ENCODE measurements at regions not wholly inside any gene's neighbourhood (a gene's known extent, or its start where the extent isn't known, plus 50 kb on each side); places are given as distances from the start of the nearest gene placed in this dataset.

DNA sequence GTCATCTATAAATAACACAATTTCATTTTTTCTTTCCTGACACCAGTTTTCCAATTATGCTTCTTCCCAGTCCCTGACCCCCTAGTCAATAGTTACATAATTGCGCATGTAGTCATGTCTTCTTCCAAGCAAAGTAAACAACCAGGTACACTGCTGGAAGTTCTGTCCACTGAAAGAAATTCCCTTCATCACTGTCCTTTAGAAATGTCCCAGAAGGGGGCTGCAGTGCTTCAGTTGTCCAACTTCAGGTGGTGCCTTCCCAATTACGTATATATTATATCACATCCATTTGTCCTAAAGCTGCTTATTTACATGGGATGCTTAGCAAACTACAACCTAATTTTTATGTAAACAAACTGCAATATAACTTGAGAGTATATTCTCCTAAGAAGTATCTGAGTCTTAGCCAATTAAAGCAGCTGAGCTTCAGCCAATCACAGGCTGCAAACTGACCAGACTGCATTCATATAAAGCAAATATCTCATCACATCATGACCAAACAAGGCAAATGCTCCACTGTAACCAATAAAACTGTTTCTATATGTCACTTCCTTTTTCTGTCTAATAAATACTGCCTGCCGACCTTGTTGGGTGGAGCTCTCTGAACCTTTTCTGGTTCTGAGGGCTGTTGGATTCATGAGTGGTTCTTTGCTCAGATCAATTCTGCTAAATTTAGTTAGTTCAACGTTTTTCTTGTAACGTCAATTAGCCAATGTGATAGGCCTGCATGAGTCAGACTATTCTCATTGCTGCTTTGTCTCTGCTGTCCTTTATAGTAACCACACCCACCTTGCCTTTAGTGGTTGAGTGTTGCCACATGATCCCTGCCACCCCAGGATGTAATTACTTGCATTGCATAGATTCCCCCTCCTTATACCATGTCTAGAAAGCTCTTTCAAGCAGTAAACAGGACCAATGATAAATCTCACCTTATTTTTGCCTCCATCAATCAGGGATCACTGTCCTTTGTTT is 239.3 kb downstream of the ALG10B start:
- Histone ChIP-seq H3K27me3 (ENCODE audit: insufficient read depth, low read depth) (no peaks in the 10 kb centered on the region), H2AFZ (peak overlapping the region; percentile 65), H4K20me1 (ENCODE audit: insufficient read depth) (no peaks in the 10 kb centered on the region), H3K36me3 (ENCODE audit: low read depth) (no peaks in the 10 kb centered on the region), H3K79me2 (ENCODE audit: low read depth) (no peaks in the 10 kb centered on the region), H3K9me2 (ENCODE audit: insufficient read depth) (no peaks in the 10 kb centered on the region), H3F3A (ENCODE audit: insufficient read depth, low read depth) (no peaks in the 10 kb centered on the region), H3K9me3 (ENCODE audit: insufficient read depth, low read depth) (no peaks in the 10 kb centered on the region), H3K4me1 (replicated peaks; ENCODE audit: insufficient read depth) (no peaks in the 10 kb centered on the region), H3K27ac (no peak overlapping the region), H3K4me3 (no peak overlapping the region), H3K4me2 (0 out of 2 replicates have a peak overlapping the region, but pooled peaks have one; percentile 18)
- no TSS peak for BruUV-seq (replicated peaks)
- ChIA-PET POLR2A (ENCODE audit: unreplicated experiment) (no interaction called here), CTCF (no interaction called here)
- intact Hi-C loops (cut with micrococcal nuclease; ENCODE audit: unreplicated experiment): no loop called here
- TF ChIP-seq, protein P1, sequence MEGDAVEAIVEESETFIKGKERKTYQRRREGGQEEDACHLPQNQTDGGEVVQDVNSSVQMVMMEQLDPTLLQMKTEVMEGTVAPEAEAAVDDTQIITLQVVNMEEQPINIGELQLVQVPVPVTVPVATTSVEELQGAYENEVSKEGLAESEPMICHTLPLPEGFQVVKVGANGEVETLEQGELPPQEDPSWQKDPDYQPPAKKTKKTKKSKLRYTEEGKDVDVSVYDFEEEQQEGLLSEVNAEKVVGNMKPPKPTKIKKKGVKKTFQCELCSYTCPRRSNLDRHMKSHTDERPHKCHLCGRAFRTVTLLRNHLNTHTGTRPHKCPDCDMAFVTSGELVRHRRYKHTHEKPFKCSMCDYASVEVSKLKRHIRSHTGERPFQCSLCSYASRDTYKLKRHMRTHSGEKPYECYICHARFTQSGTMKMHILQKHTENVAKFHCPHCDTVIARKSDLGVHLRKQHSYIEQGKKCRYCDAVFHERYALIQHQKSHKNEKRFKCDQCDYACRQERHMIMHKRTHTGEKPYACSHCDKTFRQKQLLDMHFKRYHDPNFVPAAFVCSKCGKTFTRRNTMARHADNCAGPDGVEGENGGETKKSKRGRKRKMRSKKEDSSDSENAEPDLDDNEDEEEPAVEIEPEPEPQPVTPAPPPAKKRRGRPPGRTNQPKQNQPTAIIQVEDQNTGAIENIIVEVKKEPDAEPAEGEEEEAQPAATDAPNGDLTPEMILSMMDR (conservative IDR thresholded peaks at IDR 0.05): no peak
- TF ChIP-seq EZH2 (IDR thresholded peaks at IDR 0.05; ENCODE audit: low read depth): no peak
- DNase-seq: no peak

DNA sequence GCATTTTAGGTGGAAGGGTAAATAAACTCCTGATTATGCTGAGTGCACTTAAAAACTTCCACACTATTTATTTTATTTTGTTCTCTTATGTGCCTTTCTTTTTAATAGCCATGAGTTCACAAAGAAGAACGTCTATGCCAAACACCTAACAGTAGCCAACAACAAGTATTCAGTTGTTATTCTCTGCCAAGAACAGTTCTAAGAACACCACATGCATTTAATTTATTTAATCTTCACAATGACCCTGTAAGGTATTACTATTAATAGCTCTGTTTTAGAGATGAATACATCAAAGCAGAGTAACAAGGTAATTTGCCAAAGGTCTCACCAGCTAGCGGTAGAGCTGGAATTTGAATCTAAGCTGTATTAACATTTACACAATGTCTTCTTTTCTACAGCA is 240.1 kb downstream of the ALG10B start:
- Histone ChIP-seq H3K4me3 (no peak overlapping the region), H3K27ac (no peak overlapping the region), H3K36me3 (ENCODE audit: low read depth) (no peaks in the 10 kb centered on the region), H3K79me2 (ENCODE audit: low read depth) (no peaks in the 10 kb centered on the region), H3K9me2 (ENCODE audit: insufficient read depth) (no peaks in the 10 kb centered on the region), H3K4me1 (replicated peaks; ENCODE audit: insufficient read depth) (no peaks in the 10 kb centered on the region), H4K20me1 (ENCODE audit: insufficient read depth) (no peaks in the 10 kb centered on the region), H3K4me2 (no peak overlapping the region), H3K9me3 (ENCODE audit: insufficient read depth, low read depth) (no peaks in the 10 kb centered on the region), H3F3A (ENCODE audit: insufficient read depth, low read depth) (no peaks in the 10 kb centered on the region), H3K27me3 (ENCODE audit: insufficient read depth, low read depth) (no peaks in the 10 kb centered on the region), H2AFZ (0 out of 2 replicates have a peak overlapping the region, but pooled peaks have one; percentile 65)
- POLR2A ChIA-PET (ENCODE audit: unreplicated experiment): no interaction called here
- intact Hi-C loops (cut with micrococcal nuclease; ENCODE audit: unreplicated experiment): no loop called here
- CTCF ChIA-PET: no interaction called here
- DNase-seq: no peak
- no TSS peak for BruUV-seq (replicated peaks)
- no peak for TF ChIP-seq EZH2 (IDR thresholded peaks at IDR 0.05; ENCODE audit: low read depth)
- TF ChIP-seq, protein P1 (conservative IDR thresholded peaks at IDR 0.05): no peak

DNA sequence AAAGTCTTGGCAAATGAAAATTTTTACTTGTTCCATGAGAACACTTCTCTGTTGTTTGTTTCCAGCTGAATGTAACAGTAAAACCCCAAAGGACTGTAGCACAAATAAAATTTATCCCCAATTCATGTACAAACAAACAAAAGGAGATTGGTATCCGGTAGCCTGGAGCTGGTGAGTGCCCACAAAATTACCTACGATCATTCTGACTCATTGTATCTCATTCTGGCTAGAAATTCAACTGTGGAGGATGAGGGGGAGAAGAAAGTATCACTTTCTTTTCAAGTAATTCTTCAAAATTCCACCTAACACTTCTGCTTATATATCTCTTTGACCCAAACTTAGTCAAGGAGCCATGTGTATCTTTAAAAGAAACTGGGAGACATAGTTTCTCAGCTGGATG is 268.5 kb downstream of the ALG10B start:
- Histone ChIP-seq H3K27ac (no peak overlapping the region), H3K4me2 (no peak overlapping the region), H3K36me3 (ENCODE audit: low read depth) (no peaks in the 10 kb centered on the region), H2AFZ (no peak overlapping the region), H3K79me2 (ENCODE audit: low read depth) (no peaks in the 10 kb centered on the region), H3K4me1 (replicated peaks; ENCODE audit: insufficient read depth) (peaks cover 20% of the 10 kb centered on the region), H3K9me2 (ENCODE audit: insufficient read depth) (no peaks in the 10 kb centered on the region), H4K20me1 (ENCODE audit: insufficient read depth) (no peaks in the 10 kb centered on the region), H3F3A (ENCODE audit: insufficient read depth, low read depth) (peaks cover 6% of the 10 kb centered on the region; the same call in 1 of the 2 replicates), H3K27me3 (ENCODE audit: insufficient read depth, low read depth) (no peaks in the 10 kb centered on the region), H3K9me3 (ENCODE audit: insufficient read depth, low read depth) (no peaks in the 10 kb centered on the region), H3K4me3 (no peak overlapping the region)
- no peak for DNase-seq
- no TSS peak for BruUV-seq (replicated peaks)
- TF ChIP-seq EZH2 (IDR thresholded peaks at IDR 0.05; ENCODE audit: low read depth): no peak
- TF ChIP-seq, protein P1 (conservative IDR thresholded peaks at IDR 0.05): no peak
- ChIA-PET POLR2A (ENCODE audit: unreplicated experiment) (no interaction called here), CTCF (no interaction called here)
- intact Hi-C loops (cut with micrococcal nuclease; ENCODE audit: unreplicated experiment): loop anchor here (5.0 kb wide), 1 partner anchor 52 kb away; no protein-coding TSS in a partner anchor

Measured in PC-9 (cell line).